Osteoblast (primary cell): ENCODE measurements at regions not wholly inside any gene's neighbourhood (a gene's known extent, or its start where the extent isn't known, plus 50 kb on each side); places are given as distances from the start of the nearest gene placed in this dataset.

ENCODE experiments used
- DNase-seq: peaks from one replicate; pipeline ENCODE4 v3.0.0; 2011; ENCODE audit warnings: low spot score, mixed read lengths; ENCODE audit not compliant: insufficient read length; ENCODE audit errors: missing footprints
- H2AFZ ChIP-seq: 2 replicates; pipeline ENCODE4 v1.6.0; 2011; ENCODE audit warnings: mild to moderate bottlenecking, low read length
- H3K27ac ChIP-seq: 2 replicates; pipeline ENCODE4 v1.5.1; 2011; ENCODE audit warnings: mild to moderate bottlenecking, low read depth, low read length, moderate library complexity
- H3K27me3 ChIP-seq: 2 replicates; pipeline ENCODE4 v1.6.0; 2012; ENCODE audit warnings: mild to moderate bottlenecking, control low read depth, inconsistent platforms, low read length, moderate library complexity; ENCODE audit not compliant: insufficient read depth
- H3K36me3 ChIP-seq: 2 replicates; pipeline ENCODE4 v1.5.1; 2011; ENCODE audit warnings: mild to moderate bottlenecking, low read length, control low read depth, moderate library complexity; ENCODE audit not compliant: insufficient read depth
- H3K4me1 ChIP-seq: 2 replicates; pipeline ENCODE4 v1.5.1; 2011; ENCODE audit warnings: mild to moderate bottlenecking, low read length, control low read depth, moderate library complexity; ENCODE audit not compliant: insufficient read depth
- H3K4me2 ChIP-seq: 2 replicates; pipeline ENCODE4 v1.6.0; 2011; ENCODE audit warnings: mild to moderate bottlenecking, low read length; ENCODE audit not compliant: insufficient read depth
- H3K4me3 ChIP-seq: fragments of 200-600 bp; sonication (generic); 3 replicates; pipeline ENCODE4 v1.5.1; 2012; ENCODE audit warnings: mild to moderate bottlenecking, low read length, inconsistent platforms; ENCODE audit not compliant: insufficient read depth
- H3K79me2 ChIP-seq: 2 replicates; pipeline ENCODE4 v1.6.0; 2012; ENCODE audit warnings: mild to moderate bottlenecking, low read length, control low read depth, inconsistent platforms; ENCODE audit not compliant: insufficient read depth
- H3K9me3 ChIP-seq: 2 replicates; pipeline ENCODE4 v1.5.1; 2011; ENCODE audit warnings: low read depth, low read length, control low read depth
- H4K20me1 ChIP-seq: 2 replicates; pipeline ENCODE4 v1.6.0; 2012; ENCODE audit warnings: mild to moderate bottlenecking, low read length, control low read depth; ENCODE audit not compliant: insufficient read depth
- CTCF ChIP-seq: IDR thresholded peaks from 2 replicates; pipeline ENCODE4 v1.5.1; 2011; ENCODE audit warnings: mild to moderate bottlenecking, low read depth, low read length, moderate library complexity; ENCODE audit errors: extremely low read depth

GRCh38 chr20:7291323-7291943 lies 523.9 kb downstream of the BMP2 start:
- Histone ChIP-seq H3K4me3 (no peak overlapping the region), H3K4me2 (no peak overlapping the region), H4K20me1 (no peaks in the 10 kb centered on the region), H3K36me3 (no peaks in the 10 kb centered on the region), H2AFZ (no peak overlapping the region), H3K27ac (no peak overlapping the region), H3K79me2 (no peaks in the 10 kb centered on the region), H3K9me3 (no peaks in the 10 kb centered on the region), H3K27me3 (no peaks in the 10 kb centered on the region), H3K4me1 (no peaks in the 10 kb centered on the region)
- no peak for DNase-seq
- no peak for TF ChIP-seq CTCF

GRCh38 chr20:7291946-7292345 lies 524.5 kb downstream of the BMP2 start:
- TF ChIP-seq CTCF: no peak
- no peak for DNase-seq
- Histone ChIP-seq H3K9me3 (no peaks in the 10 kb centered on the region), H3K79me2 (no peaks in the 10 kb centered on the region), H2AFZ (no peak overlapping the region), H3K27ac (no peak overlapping the region), H3K4me2 (no peak overlapping the region), H3K27me3 (no peaks in the 10 kb centered on the region), H3K4me1 (no peaks in the 10 kb centered on the region), H3K4me3 (no peak overlapping the region), H3K36me3 (no peaks in the 10 kb centered on the region), H4K20me1 (no peaks in the 10 kb centered on the region)

- Histone ChIP-seq H4K20me1 (no peaks in the 10 kb centered on the region), H3K27me3 (no peaks in the 10 kb centered on the region), H3K9me3 (no peaks in the 10 kb centered on the region), H2AFZ (no peak overlapping the region), H3K4me1 (no peaks in the 10 kb centered on the region), H3K79me2 (no peaks in the 10 kb centered on the region), H3K27ac (no peak overlapping the region), H3K4me3 (no peak overlapping the region), H3K36me3 (no peaks in the 10 kb centered on the region), H3K4me2 (no peak overlapping the region)
- TF ChIP-seq CTCF: no peak
- DNase-seq: no peak
Measured at GRCh38 chr20:7294816-7295360, 527.4 kb downstream of the BMP2 start.

- no peaks in the 10 kb centered on the region for H3K36me3 ChIP-seq
- no peaks in the 10 kb centered on the region for H3K9me3 ChIP-seq
- no peak overlapping the region for H3K4me3 ChIP-seq
- no peaks in the 10 kb centered on the region for H3K4me1 ChIP-seq
- no peak overlapping the region for H2AFZ ChIP-seq
- no peaks in the 10 kb centered on the region for H3K79me2 ChIP-seq
- no peak overlapping the region for H3K4me2 ChIP-seq
- DNase-seq: no peak
- no peaks in the 10 kb centered on the region for H3K27me3 ChIP-seq
- no peak for TF ChIP-seq CTCF
- no peak overlapping the region for H3K27ac ChIP-seq
- no peaks in the 10 kb centered on the region for H4K20me1 ChIP-seq
Measured at GRCh38 chr20:7301807-7302206, 534.3 kb downstream of the BMP2 start.
